GM21528 (cell line): ENCODE measurements at regions not wholly inside any gene's neighbourhood (a gene's known extent, or its start where the extent isn't known, plus 50 kb on each side); places are given as distances from the start of the nearest gene placed in this dataset.
"Not testable (repeated sequence)": the region's sequence is repeated elsewhere in the genome, so short reads cannot be mapped to it uniquely, and the experiment has no call there.

Experiments
- ATAC-seq: cut with Tn5 transposase; IDR thresholded peaks from one replicate; pipeline ENCODE4 v1.9.1; 2021; ENCODE audit warnings: mild to moderate bottlenecking, moderate library complexity; ENCODE audit not compliant: unreplicated experiment, low FRiP score

GRCh38 chr20:51135926-51136715 lies 113.2 kb upstream of the KCNG1 start:
- no peak for ATAC-seq

GRCh38 chr20:51134405-51134804 lies 111.5 kb upstream of the KCNG1 start:
- no peak for ATAC-seq

GRCh38 chr20:51132279-51132678 lies 109.4 kb upstream of the KCNG1 start:
- no peak for ATAC-seq

GRCh38 chr20:51131811-51132210 lies 108.9 kb upstream of the KCNG1 start:
- ATAC-seq = no peak

GRCh38 chr20:51129147-51129776 lies 106.4 kb upstream of the KCNG1 start:
- no peak for ATAC-seq

- no peak for ATAC-seq
Observed at GRCh38 chr20:51128198-51128597, 105.3 kb upstream of the KCNG1 start.

GRCh38 chr20:51127713-51128112 lies 104.8 kb upstream of the KCNG1 start:
- no peak for ATAC-seq

- no peak for ATAC-seq
Observed at GRCh38 chr20:51126337-51126736, 103.4 kb upstream of the KCNG1 start.

GRCh38 chr20:51125780-51126179 lies 102.9 kb upstream of the KCNG1 start:
- no peak for ATAC-seq

GRCh38 chr20:51125105-51125504 lies 102.2 kb upstream of the KCNG1 start:
- no peak for ATAC-seq

GRCh38 chr20:51123887-51124286 lies 101.0 kb upstream of the KCNG1 start:
- not testable (repeated sequence) for ATAC-seq

GRCh38 chr20:51122931-51123658 lies 100.2 kb upstream of the KCNG1 start:
- no peak for ATAC-seq

GRCh38 chr20:51121901-51122412 lies 99.0 kb upstream of the KCNG1 start:
- no peak for ATAC-seq

GRCh38 chr20:51121272-51121671 lies 98.4 kb upstream of the KCNG1 start:
- no peak for ATAC-seq

- ATAC-seq = no peak
Observed at GRCh38 chr20:51120868-51121267, 98.0 kb upstream of the KCNG1 start.

GRCh38 chr20:51120438-51120837 lies 97.5 kb upstream of the KCNG1 start:
- no peak for ATAC-seq

- no peak for ATAC-seq
Observed at GRCh38 chr20:51119914-51120313, 97.0 kb upstream of the KCNG1 start.

- ATAC-seq = no peak
Observed at GRCh38 chr20:51118985-51119527, 96.1 kb upstream of the KCNG1 start.

GRCh38 chr20:51118216-51118615 lies 95.3 kb upstream of the KCNG1 start:
- ATAC-seq = no peak

GRCh38 chr20:51116765-51117686 lies 94.1 kb upstream of the KCNG1 start:
- no peak for ATAC-seq
